GM12878 (cell line): ENCODE measurements at regions not wholly inside any gene's neighbourhood (a gene's known extent, or its start where the extent isn't known, plus 50 kb on each side); places are given as distances from the start of the nearest gene placed in this dataset.

ENCODE experiments used
- ATAC-seq: fragments of 200-7000 bp; cut with Tn5 transposase; 3 replicates; pipeline ENCODE4 v1.9.1; 2020; ENCODE audit warnings: mild to moderate bottlenecking, moderate library complexity
- BruUV-seq: library from RNA; stranded (reverse); fragments of 400-500 nt; replicated peaks from 2 replicates; lab custom pipeline; 2021; lab: Mats Ljungman, UMichigan
- CTCF ChIA-PET: fragments of 300-600 bp; sonication (Branson Sonifier 250); formaldehyde crosslinking; extraction: SDS; loops from one replicate; lab custom pipeline; 2021; ENCODE audit warnings: inconsistent platforms; lab: Yijun Ruan, JAX
- POLR2A ChIA-PET: fragments of 350-600 bp; formaldehyde crosslinking; extraction: SDS; loops from one replicate; lab custom pipeline; 2021; ENCODE audit warnings: inconsistent platforms; lab: Charles Lee
- RAD21 ChIA-PET: fragments of 300-600 bp; sonication (Branson Sonifier 250); formaldehyde crosslinking; loops from one replicate; lab custom pipeline; 2023; ENCODE audit warnings: antibody characterized with exemption; ENCODE audit not compliant: unreplicated experiment; lab: Charles Lee
- SMC1A ChIA-PET: fragments of 300-600 bp; sonication (Branson Sonifier 250); formaldehyde crosslinking; loops from one replicate; lab custom pipeline; 2023; ENCODE audit not compliant: unreplicated experiment, uncharacterized antibody; lab: Charles Lee
- DNase-seq: peaks from one replicate; pipeline ENCODE4 v3.0.0-alpha.2; 2011; ENCODE audit warnings: low read depth, low spot score
- FAIRE-seq: peaks from 3 replicates; lab custom pipeline; 2011; peaks lifted over from hg19 to GRCh38; lab: Jason Lieb, UNC
- H2AFZ ChIP-seq: 2 replicates; pipeline ENCODE4 v1.6.0; 2011; ENCODE audit warnings: low read depth, low read length, control low read depth; ENCODE audit not compliant: control insufficient read depth
- H3K27ac ChIP-seq: 2 replicates; pipeline ENCODE4 v1.5.1; 2011; ENCODE audit warnings: control low read depth; ENCODE audit not compliant: control insufficient read depth, insufficient read depth
- H3K27me3 ChIP-seq, 2 experiments: replicated peaks in 1 of 2; 2 replicates each; pipeline versions ENCODE4 v1.6.0 to v1.6.1; 2011; ENCODE audit warnings: low read length in 1 of 2; ENCODE audit not compliant: control insufficient read depth in 2 of 2, insufficient read depth in 2 of 2
- H3K36me3 ChIP-seq, 2 experiments: 2 replicates each; pipeline ENCODE4 v1.5.1; 2011; ENCODE audit warnings: low read length in 1 of 2; ENCODE audit not compliant: control insufficient read depth in 2 of 2, insufficient read depth in 2 of 2
- H3K4me1 ChIP-seq: 2 replicates; pipeline ENCODE4 v1.6.1; 2011; ENCODE audit warnings: mild to moderate bottlenecking, low read length, moderate library complexity, mixed read lengths; ENCODE audit not compliant: control insufficient read depth, insufficient read depth
- H3K4me2 ChIP-seq: 2 replicates; pipeline ENCODE4 v1.6.0; 2011; ENCODE audit warnings: control low read depth; ENCODE audit not compliant: control insufficient read depth, insufficient read depth
- H3K4me3 ChIP-seq: fragments of 200-600 bp; sonication (generic); 2 replicates; pipeline ENCODE4 v1.5.1; 2016
- H3K79me2 ChIP-seq: 2 replicates; pipeline ENCODE4 v1.6.0; 2011; ENCODE audit warnings: low read length; ENCODE audit not compliant: control insufficient read depth, insufficient read depth
- H3K9ac ChIP-seq: 2 replicates; pipeline ENCODE4 v1.8.0; 2011; ENCODE audit warnings: low read length, control low read depth, mixed read lengths; ENCODE audit not compliant: control insufficient read depth, insufficient read depth
- H3K9me3 ChIP-seq: replicated peaks from 3 replicates; pipeline ENCODE4 v1.5.1; 2011; ENCODE audit warnings: mild to moderate bottlenecking, low read length; ENCODE audit not compliant: control insufficient read depth, insufficient read depth
- H4K20me1 ChIP-seq: 2 replicates; pipeline ENCODE4 v1.6.0; 2011; ENCODE audit not compliant: control insufficient read depth, insufficient read depth
- ATF7 ChIP-seq: fragments of 450-650 bp; IDR thresholded peaks from 2 replicates; pipeline ENCODE4 v1.6.1; 2016; ENCODE audit warnings: low read depth, mild to moderate bottlenecking
- CREM ChIP-seq: IDR thresholded peaks from 2 replicates; pipeline ENCODE4 v1.6.1; 2014; ENCODE audit warnings: antibody characterized with exemption, low read depth
- ESRRA ChIP-seq: IDR thresholded peaks from 2 replicates; pipeline ENCODE4 v1.6.1; 2012; ENCODE audit warnings: mild to moderate bottlenecking, low read length, improper control_type of control experiment
- NRF1 ChIP-seq: conservative IDR thresholded peaks from 2 replicates; pipeline ENCODE4 v1.6.1; 2011; ENCODE audit warnings: mild to moderate bottlenecking, low read depth, low read length, improper control_type of control experiment
- RUNX3 ChIP-seq: IDR thresholded peaks from 2 replicates; pipeline ENCODE4 v1.6.1; 2012; ENCODE audit warnings: low read length, inconsistent platforms
- SMC3 ChIP-seq: IDR thresholded peaks from 2 replicates; pipeline ENCODE4 v1.6.1; 2011; ENCODE audit warnings: low read length, improper control_type of control experiment, borderline replicate concordance
- ZNF592 ChIP-seq: fragments of 450-650 bp; IDR thresholded peaks from 2 replicates; pipeline ENCODE4 v1.6.1; 2017; ENCODE audit warnings: mild to moderate bottlenecking, moderate library complexity
- WGBS: methylation state at CpG from one replicate; pipeline ENCODE4 v1.1.6; 2016; ENCODE audit warnings: low lambda C conversion rate; ENCODE audit not compliant: insufficient replicate concordance, insufficient coverage; ENCODE audit errors: missing lambda C conversion rate; 5-methylcytosine and 5-hydroxymethylcytosine counted together
- in situ Hi-C: fragments of 300-500 bp; cut with MboI; formaldehyde crosslinking; loops from 9 replicates; pipeline ENCODE4 v1.14.3; 2018; ENCODE audit warnings: mixed read lengths
- intact Hi-C: fragments of 100-400 bp; cut with micrococcal nuclease; formaldehyde crosslinking; loops from one replicate; pipeline ENCODE4 v1.14.2; 2022; ENCODE audit not compliant: unreplicated experiment
- TF ChIP-seq, protein P1 (sequence below): IDR thresholded peaks from 2 replicates; pipeline ENCODE4 v1.6.1; 2012; ENCODE audit warnings: mild to moderate bottlenecking, low read depth, low read length
- TF ChIP-seq, protein P2 (sequence below): IDR thresholded peaks from 2 replicates; pipeline ENCODE4 v1.6.1; 2011; ENCODE audit warnings: low read depth, low read length, improper control_type of control experiment, borderline replicate concordance
- TF ChIP-seq, protein P3 (sequence below): fragments of 450-650 bp; IDR thresholded peaks from 2 replicates; pipeline ENCODE4 v1.6.1; 2016; ENCODE audit warnings: mild to moderate bottlenecking

DNA sequence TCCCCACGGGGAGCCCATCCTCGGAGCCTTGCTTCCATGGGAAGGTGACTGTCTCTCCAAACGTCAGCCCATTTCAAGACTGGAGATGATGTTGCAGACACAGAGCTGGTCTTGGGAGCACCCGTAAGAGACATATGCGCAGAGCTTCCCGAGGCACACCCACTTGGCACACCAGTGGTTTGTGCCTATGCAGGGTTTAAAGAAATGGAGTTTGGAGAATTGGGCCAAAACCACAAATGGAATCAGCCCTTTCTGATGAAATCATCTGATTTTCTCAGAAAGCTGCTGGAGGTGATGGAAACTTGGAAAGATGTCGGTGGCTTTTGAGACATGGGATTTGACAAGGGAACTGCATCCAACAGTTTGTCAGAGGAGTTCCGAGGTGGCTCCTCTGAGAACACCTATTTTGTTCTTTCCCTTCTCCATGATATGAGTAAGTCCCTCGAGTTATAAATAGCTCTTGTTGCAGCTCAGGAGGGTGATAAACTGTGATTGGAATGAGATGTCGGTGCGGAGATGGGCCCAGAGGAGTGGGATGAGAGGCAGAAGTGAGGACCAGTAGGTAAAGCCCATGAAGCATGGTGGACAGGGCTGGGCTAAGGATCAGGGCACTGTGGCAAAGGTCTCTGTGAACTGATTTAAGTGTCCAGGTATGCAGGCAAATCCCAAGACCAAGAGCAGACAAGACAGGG, 225.7 kb downstream of the ACKR3 start:
- no peak for FAIRE-seq
- POLR2A ChIA-PET, result no interaction called here

More for the DNA sequence above, 225.7 kb downstream of the ACKR3 start:
- no peaks in the 10 kb centered on the region for H3K36me3 ChIP-seq
- no peaks in the 10 kb centered on the region for H3K4me1 ChIP-seq
- in situ Hi-C loops (no loop called here), intact Hi-C loops (no loop called here)
- DNase-seq, result no peak
- ATAC-seq, result no peak
- CTCF ChIA-PET, result interaction anchor here (0.6 kb wide), 1 partner anchor 684 kb away, joined by 3 read pairs; no protein-coding TSS in a partner anchor
- peaks cover 0 to 2% of the 10 kb centered on the region in 2 experiments; a peak in 1 of 4 replicates for H3K27me3 ChIP-seq
- no peak overlapping the region for H3K4me2 ChIP-seq
- TF ChIP-seq, protein P1, sequence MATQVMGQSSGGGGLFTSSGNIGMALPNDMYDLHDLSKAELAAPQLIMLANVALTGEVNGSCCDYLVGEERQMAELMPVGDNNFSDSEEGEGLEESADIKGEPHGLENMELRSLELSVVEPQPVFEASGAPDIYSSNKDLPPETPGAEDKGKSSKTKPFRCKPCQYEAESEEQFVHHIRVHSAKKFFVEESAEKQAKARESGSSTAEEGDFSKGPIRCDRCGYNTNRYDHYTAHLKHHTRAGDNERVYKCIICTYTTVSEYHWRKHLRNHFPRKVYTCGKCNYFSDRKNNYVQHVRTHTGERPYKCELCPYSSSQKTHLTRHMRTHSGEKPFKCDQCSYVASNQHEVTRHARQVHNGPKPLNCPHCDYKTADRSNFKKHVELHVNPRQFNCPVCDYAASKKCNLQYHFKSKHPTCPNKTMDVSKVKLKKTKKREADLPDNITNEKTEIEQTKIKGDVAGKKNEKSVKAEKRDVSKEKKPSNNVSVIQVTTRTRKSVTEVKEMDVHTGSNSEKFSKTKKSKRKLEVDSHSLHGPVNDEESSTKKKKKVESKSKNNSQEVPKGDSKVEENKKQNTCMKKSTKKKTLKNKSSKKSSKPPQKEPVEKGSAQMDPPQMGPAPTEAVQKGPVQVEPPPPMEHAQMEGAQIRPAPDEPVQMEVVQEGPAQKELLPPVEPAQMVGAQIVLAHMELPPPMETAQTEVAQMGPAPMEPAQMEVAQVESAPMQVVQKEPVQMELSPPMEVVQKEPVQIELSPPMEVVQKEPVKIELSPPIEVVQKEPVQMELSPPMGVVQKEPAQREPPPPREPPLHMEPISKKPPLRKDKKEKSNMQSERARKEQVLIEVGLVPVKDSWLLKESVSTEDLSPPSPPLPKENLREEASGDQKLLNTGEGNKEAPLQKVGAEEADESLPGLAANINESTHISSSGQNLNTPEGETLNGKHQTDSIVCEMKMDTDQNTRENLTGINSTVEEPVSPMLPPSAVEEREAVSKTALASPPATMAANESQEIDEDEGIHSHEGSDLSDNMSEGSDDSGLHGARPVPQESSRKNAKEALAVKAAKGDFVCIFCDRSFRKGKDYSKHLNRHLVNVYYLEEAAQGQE, result no peak
- TF ChIP-seq CREM (no peak), SMC3 (no peak), ATF7 (no peak), ESRRA (no peak), ZNF592 (no peak), NRF1 (no peak), RUNX3 (no peak)
- TF ChIP-seq, protein P2, sequence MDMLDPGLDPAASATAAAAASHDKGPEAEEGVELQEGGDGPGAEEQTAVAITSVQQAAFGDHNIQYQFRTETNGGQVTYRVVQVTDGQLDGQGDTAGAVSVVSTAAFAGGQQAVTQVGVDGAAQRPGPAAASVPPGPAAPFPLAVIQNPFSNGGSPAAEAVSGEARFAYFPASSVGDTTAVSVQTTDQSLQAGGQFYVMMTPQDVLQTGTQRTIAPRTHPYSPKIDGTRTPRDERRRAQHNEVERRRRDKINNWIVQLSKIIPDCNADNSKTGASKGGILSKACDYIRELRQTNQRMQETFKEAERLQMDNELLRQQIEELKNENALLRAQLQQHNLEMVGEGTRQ, result no peak
- TF ChIP-seq, protein P3, sequence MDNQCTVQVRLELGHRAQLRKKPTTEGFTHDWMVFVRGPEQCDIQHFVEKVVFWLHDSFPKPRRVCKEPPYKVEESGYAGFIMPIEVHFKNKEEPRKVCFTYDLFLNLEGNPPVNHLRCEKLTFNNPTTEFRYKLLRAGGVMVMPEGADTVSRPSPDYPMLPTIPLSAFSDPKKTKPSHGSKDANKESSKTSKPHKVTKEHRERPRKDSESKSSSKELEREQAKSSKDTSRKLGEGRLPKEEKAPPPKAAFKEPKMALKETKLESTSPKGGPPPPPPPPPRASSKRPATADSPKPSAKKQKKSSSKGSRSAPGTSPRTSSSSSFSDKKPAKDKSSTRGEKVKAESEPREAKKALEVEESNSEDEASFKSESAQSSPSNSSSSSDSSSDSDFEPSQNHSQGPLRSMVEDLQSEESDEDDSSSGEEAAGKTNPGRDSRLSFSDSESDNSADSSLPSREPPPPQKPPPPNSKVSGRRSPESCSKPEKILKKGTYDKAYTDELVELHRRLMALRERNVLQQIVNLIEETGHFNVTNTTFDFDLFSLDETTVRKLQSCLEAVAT, result no peak
- no peak overlapping the region for H3K9ac ChIP-seq
- H2AFZ ChIP-seq, result no peak overlapping the region
- H3K27ac ChIP-seq, result no peak overlapping the region
- no peak overlapping the region for H3K4me3 ChIP-seq
- RAD21 ChIA-PET, result no interaction called here
- SMC1A ChIA-PET, result interaction anchor here (0.7 to 1.2 kb wide), 2 partner anchors 10 to 402 kb away, joined by 3 to 4 read pairs; no protein-coding TSS in a partner anchor
- no peaks in the 10 kb centered on the region for H3K9me3 ChIP-seq
- WGBS, result 38% methylated on average over 11 of the region's 11 CpGs
- no peaks in the 10 kb centered on the region for H4K20me1 ChIP-seq
- no peaks in the 10 kb centered on the region for H3K79me2 ChIP-seq
- BruUV-seq, result no TSS peak
